Esophagus squamous epithelium (tissue), 4 donors: ENCODE measurements at regions not wholly inside any gene's neighbourhood (a gene's known extent, or its start where the extent isn't known, plus 50 kb on each side); places are given as distances from the start of the nearest gene placed in this dataset.

Source experiments
- POLR2A ChIP-seq, 4 donors: fragments of 450-650 bp; IDR thresholded peaks; one replicate each; pipeline ENCODE4 v1.6.1; 2017; ENCODE audit warnings: antibody characterized with exemption in 4 of 4, mild to moderate bottlenecking in 4 of 4, moderate library complexity in 3 of 4
- TF ChIP-seq, protein P1 (sequence below), 6 experiments: fragments of 450-650 bp in 4 of 6; fragments of 200-600 bp in 2 of 6; sonication (generic) in 2 of 6; IDR thresholded peaks; one replicate each; pipeline ENCODE4 v1.5.1; 2016 to 2019; ENCODE audit warnings: antibody characterized with exemption in 6 of 6, mild to moderate bottlenecking in 4 of 6, moderate library complexity in 4 of 6

- TF ChIP-seq, protein P1, sequence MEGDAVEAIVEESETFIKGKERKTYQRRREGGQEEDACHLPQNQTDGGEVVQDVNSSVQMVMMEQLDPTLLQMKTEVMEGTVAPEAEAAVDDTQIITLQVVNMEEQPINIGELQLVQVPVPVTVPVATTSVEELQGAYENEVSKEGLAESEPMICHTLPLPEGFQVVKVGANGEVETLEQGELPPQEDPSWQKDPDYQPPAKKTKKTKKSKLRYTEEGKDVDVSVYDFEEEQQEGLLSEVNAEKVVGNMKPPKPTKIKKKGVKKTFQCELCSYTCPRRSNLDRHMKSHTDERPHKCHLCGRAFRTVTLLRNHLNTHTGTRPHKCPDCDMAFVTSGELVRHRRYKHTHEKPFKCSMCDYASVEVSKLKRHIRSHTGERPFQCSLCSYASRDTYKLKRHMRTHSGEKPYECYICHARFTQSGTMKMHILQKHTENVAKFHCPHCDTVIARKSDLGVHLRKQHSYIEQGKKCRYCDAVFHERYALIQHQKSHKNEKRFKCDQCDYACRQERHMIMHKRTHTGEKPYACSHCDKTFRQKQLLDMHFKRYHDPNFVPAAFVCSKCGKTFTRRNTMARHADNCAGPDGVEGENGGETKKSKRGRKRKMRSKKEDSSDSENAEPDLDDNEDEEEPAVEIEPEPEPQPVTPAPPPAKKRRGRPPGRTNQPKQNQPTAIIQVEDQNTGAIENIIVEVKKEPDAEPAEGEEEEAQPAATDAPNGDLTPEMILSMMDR (IDR thresholded peaks at IDR 0.05), result no peak
- TF ChIP-seq POLR2A (IDR thresholded peaks at IDR 0.05), result no peak
Observed at GRCh38 chr6:150756173-150756572, 109.3 kb upstream of the MTHFD1L start.
